CD8-positive, alpha-beta memory T cell (primary cell): ENCODE measurements at regions not wholly inside any gene's neighbourhood (a gene's known extent, or its start where the extent isn't known, plus 50 kb on each side); places are given as distances from the start of the nearest gene placed in this dataset.

Source experiments
- CTCF ChIA-PET: fragments of 350-600 bp; sonication (Branson Sonifier 250); formaldehyde crosslinking; loops from one replicate; lab custom pipeline; 2021; ENCODE audit warnings: antibody characterized with exemption; lab: Charles Lee
- POLR2A ChIA-PET: fragments of 350-600 bp; sonication (Branson Sonifier 250); formaldehyde crosslinking; loops from one replicate; lab custom pipeline; 2021; ENCODE audit warnings: antibody characterized with exemption; lab: Charles Lee
- DNase-seq, 5 donors: peaks; one replicate each; pipeline versions ENCODE4 v3.0.0 to v3.0.0-alpha.2; 2020 to 2022; ENCODE audit warnings: mixed read lengths in 1 of 5
- H3K27ac ChIP-seq: one replicate; pipeline ENCODE4 v1.7.0; 2013; ENCODE audit warnings: low read depth, mild to moderate bottlenecking, low read length, moderate library complexity
- H3K27me3 ChIP-seq: 2 replicates; pipeline ENCODE4 v1.7.0; 2013; ENCODE audit warnings: low read length, mild to moderate bottlenecking; ENCODE audit not compliant: insufficient read depth, poor library complexity, severe bottlenecking
- H3K36me3 ChIP-seq: 2 replicates; pipeline ENCODE4 v1.7.0; 2013; ENCODE audit warnings: mild to moderate bottlenecking, low read length, moderate library complexity; ENCODE audit not compliant: insufficient read depth
- H3K4me1 ChIP-seq: 2 replicates; pipeline ENCODE4 v1.7.0; 2013; ENCODE audit warnings: mild to moderate bottlenecking, low read length, moderate library complexity; ENCODE audit not compliant: insufficient read depth
- H3K4me3 ChIP-seq: 2 replicates; pipeline ENCODE4 v1.7.0; 2013; ENCODE audit warnings: mild to moderate bottlenecking, low read length
- H3K9me3 ChIP-seq: 2 replicates; pipeline ENCODE4 v1.7.0; 2013; ENCODE audit warnings: mild to moderate bottlenecking, low read length
- H3K27ac Mint-ChIP-seq, 8 donors: one replicate each; pipeline ENCODE4 v1.8.0; 2020 to 2021; ENCODE audit warnings: mixed read lengths in 8 of 8, mild to moderate bottlenecking in 6 of 8, inconsistent platforms in 3 of 8, moderate library complexity in 3 of 8
- H3K27me3 Mint-ChIP-seq, 2 donors: one replicate each; pipeline ENCODE4 v1.8.0; 2020 to 2021; ENCODE audit warnings: mixed read lengths in 2 of 2, mild to moderate bottlenecking in 1 of 2, moderate library complexity in 1 of 2
- H3K36me3 Mint-ChIP-seq, 3 donors: one replicate each; pipeline ENCODE4 v1.8.0; 2020 to 2021; ENCODE audit warnings: mixed read lengths in 3 of 3, inconsistent platforms in 1 of 3, mild to moderate bottlenecking in 1 of 3
- H3K4me1 Mint-ChIP-seq, 3 donors: one replicate each; pipeline ENCODE4 v1.8.0; 2020 to 2021; ENCODE audit warnings: mixed read lengths in 3 of 3, inconsistent platforms in 1 of 3, mild to moderate bottlenecking in 1 of 3
- H3K4me3 Mint-ChIP-seq, 7 donors: one replicate each; pipeline ENCODE4 v1.8.0; 2020 to 2021; ENCODE audit warnings: mixed read lengths in 7 of 7, mild to moderate bottlenecking in 6 of 7, moderate library complexity in 4 of 7, inconsistent platforms in 2 of 7
- H3K9me3 Mint-ChIP-seq, 5 donors: one replicate each; pipeline ENCODE4 v1.8.0; 2020 to 2022; ENCODE audit warnings: mixed read lengths in 5 of 5, mild to moderate bottlenecking in 3 of 5, moderate library complexity in 2 of 5, inconsistent platforms in 1 of 5

- peaks cover 0 to 2% (median 0%) of the 10 kb centered on the region in 3 donors for H3K36me3 Mint-ChIP-seq
- Histone ChIP-seq H3K27me3 (no peaks in the 10 kb centered on the region), H3K36me3 (no peaks in the 10 kb centered on the region), H3K4me3 (no peak overlapping the region), H3K27ac (no peak overlapping the region), H3K9me3 (no peaks in the 10 kb centered on the region), H3K4me1 (no peaks in the 10 kb centered on the region)
- POLR2A ChIA-PET, result no interaction called here
- CTCF ChIA-PET, result no interaction called here
- H3K27me3 Mint-ChIP-seq, result no peaks in the 10 kb centered on the region
- DNase-seq, result no peak
- no peak overlapping the region for H3K27ac Mint-ChIP-seq
- no peaks in the 10 kb centered on the region for H3K9me3 Mint-ChIP-seq
- no peak overlapping the region for H3K4me3 Mint-ChIP-seq
- H3K4me1 Mint-ChIP-seq, result peaks cover 0 to 3% (median 0%) of the 10 kb centered on the region in 3 donors
These were observed 92.0 kb upstream of the AHR start for GRCh38 chr7:17206349-17206905.

- Histone ChIP-seq H3K9me3 (no peaks in the 10 kb centered on the region), H3K27ac (no peak overlapping the region), H3K4me3 (no peak overlapping the region), H3K4me1 (no peaks in the 10 kb centered on the region), H3K36me3 (no peaks in the 10 kb centered on the region), H3K27me3 (no peaks in the 10 kb centered on the region)
- ChIA-PET POLR2A (no interaction called here), CTCF (no interaction called here)
- H3K4me1 Mint-ChIP-seq, result peaks cover 0 to 3% (median 0%) of the 10 kb centered on the region in 3 donors
- no peaks in the 10 kb centered on the region for H3K27me3 Mint-ChIP-seq
- no peak for DNase-seq
- peak overlapping the region in 1 of 8 donors; percentile 78 for H3K27ac Mint-ChIP-seq
- H3K9me3 Mint-ChIP-seq, result no peaks in the 10 kb centered on the region
- H3K36me3 Mint-ChIP-seq, result peaks cover 0 to 2% (median 0%) of the 10 kb centered on the region in 3 donors
- no peak overlapping the region for H3K4me3 Mint-ChIP-seq
These were observed 91.2 kb upstream of the AHR start for GRCh38 chr7:17207220-17207619.

- H3K4me3 ChIP-seq, result no peak overlapping the region
- no peaks in the 10 kb centered on the region for H3K4me1 ChIP-seq
- H3K9me3 ChIP-seq, result no peaks in the 10 kb centered on the region
- no peak for DNase-seq
- no peak overlapping the region for H3K27ac ChIP-seq
- POLR2A ChIA-PET, result no interaction called here
- Mint-ChIP-seq H3K36me3 (peaks cover 0 to 2% (median 0%) of the 10 kb centered on the region in 3 donors), H3K4me1 (peaks cover 0 to 3% (median 0%) of the 10 kb centered on the region in 3 donors), H3K27me3 (no peaks in the 10 kb centered on the region), H3K27ac (no peak overlapping the region), H3K9me3 (no peaks in the 10 kb centered on the region), H3K4me3 (no peak overlapping the region)
- CTCF ChIA-PET, result no interaction called here
- H3K27me3 ChIP-seq, result no peaks in the 10 kb centered on the region
- H3K36me3 ChIP-seq, result no peaks in the 10 kb centered on the region
These were observed 89.4 kb upstream of the AHR start for GRCh38 chr7:17209101-17209500.

GRCh38 chr7:17211307-17211836 lies 87.1 kb upstream of the AHR start:
- ChIA-PET POLR2A (no interaction called here), CTCF (no interaction called here)
- peaks cover 0 to 2% (median under 1%) of the 10 kb centered on the region in 3 donors for H3K36me3 Mint-ChIP-seq
- DNase-seq, result no peak
- Histone ChIP-seq H3K27me3 (no peaks in the 10 kb centered on the region), H3K27ac (no peak overlapping the region), H3K4me1 (no peaks in the 10 kb centered on the region), H3K36me3 (no peaks in the 10 kb centered on the region), H3K9me3 (no peaks in the 10 kb centered on the region), H3K4me3 (no peak overlapping the region)
- no peak overlapping the region for H3K4me3 Mint-ChIP-seq
- no peak overlapping the region for H3K27ac Mint-ChIP-seq
- H3K27me3 Mint-ChIP-seq, result no peaks in the 10 kb centered on the region
- H3K9me3 Mint-ChIP-seq, result peaks cover 0 to 4% (median 0%) of the 10 kb centered on the region in 5 donors
- peaks cover 0 to 3% (median 0%) of the 10 kb centered on the region in 3 donors for H3K4me1 Mint-ChIP-seq

DNA sequence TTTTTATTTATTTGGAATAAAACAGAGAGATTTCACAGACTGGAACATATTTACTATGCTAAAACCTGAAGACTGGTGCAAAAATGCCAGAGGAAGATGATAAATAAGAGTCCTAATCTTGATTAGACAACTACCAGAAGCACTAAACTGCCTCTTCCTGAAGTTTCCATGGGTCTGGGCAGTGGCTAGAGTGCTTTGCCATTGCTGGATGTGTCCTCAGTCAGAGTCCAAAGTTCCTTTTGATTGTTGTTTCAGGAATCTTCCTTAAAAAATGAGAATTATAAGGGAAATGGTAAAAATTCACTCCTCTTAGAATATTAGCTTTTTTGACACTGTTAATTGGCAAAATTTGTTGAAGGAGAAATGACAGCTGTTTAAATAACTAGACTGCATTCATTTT lies 86.3 kb upstream of the AHR start:
- no peak overlapping the region for H3K27ac ChIP-seq
- no peaks in the 10 kb centered on the region for H3K9me3 ChIP-seq
- Mint-ChIP-seq H3K9me3 (peaks cover 0 to 4% (median 0%) of the 10 kb centered on the region in 5 donors), H3K4me1 (peaks cover 0 to 2% (median 0%) of the 10 kb centered on the region in 3 donors), H3K36me3 (peaks cover 0 to 5% (median 2%) of the 10 kb centered on the region in 3 donors), H3K27me3 (no peaks in the 10 kb centered on the region), H3K4me3 (no peak overlapping the region), H3K27ac (no peak overlapping the region)
- H3K4me3 ChIP-seq, result no peak overlapping the region
- no peak for DNase-seq
- POLR2A ChIA-PET, result no interaction called here
- no peaks in the 10 kb centered on the region for H3K4me1 ChIP-seq
- CTCF ChIA-PET, result no interaction called here
- no peaks in the 10 kb centered on the region for H3K27me3 ChIP-seq
- H3K36me3 ChIP-seq, result no peaks in the 10 kb centered on the region

- Histone ChIP-seq H3K27ac (no peak overlapping the region), H3K4me1 (no peaks in the 10 kb centered on the region), H3K27me3 (no peaks in the 10 kb centered on the region), H3K36me3 (no peaks in the 10 kb centered on the region), H3K4me3 (no peak overlapping the region), H3K9me3 (no peaks in the 10 kb centered on the region)
- Mint-ChIP-seq H3K27ac (no peak overlapping the region), H3K4me3 (no peak overlapping the region), H3K4me1 (peaks cover 0 to 3% (median 1%) of the 10 kb centered on the region in 3 donors), H3K36me3 (no peaks in the 10 kb centered on the region), H3K27me3 (no peaks in the 10 kb centered on the region), H3K9me3 (no peaks in the 10 kb centered on the region)
- DNase-seq, result no peak
- POLR2A ChIA-PET, result interaction anchor here (0.6 kb wide), 1 partner anchor 108 kb away, joined by 3 read pairs; no protein-coding TSS in a partner anchor
- CTCF ChIA-PET, result no interaction called here
These were observed 70.5 kb upstream of the AHR start for GRCh38 chr7:17227766-17228490.

DNA sequence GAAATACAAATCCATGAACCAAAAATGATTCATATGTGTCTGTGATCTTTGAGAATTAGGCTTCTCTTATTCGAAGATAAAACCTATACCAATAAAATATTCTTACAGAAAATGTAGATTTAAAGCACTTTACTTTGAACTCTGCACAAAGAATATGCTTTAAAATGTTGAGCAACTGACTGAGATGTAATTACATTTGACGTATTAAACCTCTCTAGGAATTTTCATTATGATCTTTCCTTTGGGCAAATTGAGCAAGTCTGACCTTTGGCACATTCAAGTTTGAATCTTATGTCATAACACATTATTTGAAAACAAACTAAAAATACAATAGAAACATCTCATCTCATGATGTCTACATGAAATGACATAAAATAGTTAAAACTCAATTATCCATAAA lies 69.2 kb upstream of the AHR start:
- H3K27ac ChIP-seq, result no peak overlapping the region
- H3K4me1 Mint-ChIP-seq, result peaks cover 10 to 16% (median 14%) of the 10 kb centered on the region in 3 donors
- H3K4me1 ChIP-seq, result peaks cover 8% of the 10 kb centered on the region
- no peaks in the 10 kb centered on the region for H3K36me3 ChIP-seq
- no peaks in the 10 kb centered on the region for H3K36me3 Mint-ChIP-seq
- no peaks in the 10 kb centered on the region for H3K9me3 ChIP-seq
- no peak overlapping the region for H3K27ac Mint-ChIP-seq
- H3K9me3 Mint-ChIP-seq, result no peaks in the 10 kb centered on the region
- no peaks in the 10 kb centered on the region for H3K27me3 Mint-ChIP-seq
- H3K4me3 ChIP-seq, result no peak overlapping the region
- H3K4me3 Mint-ChIP-seq, result no peak overlapping the region
- CTCF ChIA-PET, result no interaction called here
- POLR2A ChIA-PET, result no interaction called here
- no peaks in the 10 kb centered on the region for H3K27me3 ChIP-seq
- no peak for DNase-seq

DNA sequence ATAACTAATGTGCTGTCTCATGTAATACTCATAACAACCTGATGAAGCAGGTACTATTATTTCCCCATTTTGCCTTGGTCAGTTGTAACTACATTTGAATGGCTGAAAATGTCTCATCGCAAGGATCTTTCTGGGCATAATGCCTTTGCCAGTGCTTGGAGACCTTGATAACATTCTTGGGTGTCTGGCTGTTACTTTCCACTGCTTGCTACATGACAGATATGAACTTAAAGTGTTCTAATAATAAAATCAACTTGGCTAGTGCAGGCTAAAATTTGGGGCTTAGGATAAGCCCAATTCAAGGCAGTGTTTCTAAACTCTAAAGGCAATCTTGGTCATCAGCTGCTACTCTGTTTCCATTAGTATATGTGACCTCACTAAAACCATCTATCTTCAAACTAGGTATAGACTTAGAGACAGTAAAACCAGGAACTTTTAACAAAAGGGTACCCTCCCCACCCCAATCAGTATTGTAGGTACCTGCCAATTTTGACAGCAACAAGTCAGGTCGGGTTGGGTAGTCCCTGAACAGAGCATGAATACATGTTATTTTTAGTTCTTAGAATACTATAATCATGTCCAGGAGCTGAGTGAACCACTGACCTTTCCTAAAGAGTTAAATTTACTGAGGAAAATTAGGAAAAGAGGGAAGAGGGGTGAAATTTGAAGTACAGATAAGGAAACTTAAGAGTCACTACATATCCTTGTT lies 68.2 kb upstream of the AHR start:
- no peak for DNase-seq
- no peak overlapping the region for H3K4me3 ChIP-seq
- CTCF ChIA-PET, result no interaction called here
- no peak overlapping the region for H3K27ac ChIP-seq
- no peaks in the 10 kb centered on the region for H3K9me3 ChIP-seq
- Mint-ChIP-seq H3K4me1 (peaks cover 17 to 26% (median 23%) of the 10 kb centered on the region in 3 donors), H3K27ac (peak overlapping the region in 1 of 8 donors; percentile 27), H3K4me3 (no peak overlapping the region), H3K36me3 (no peaks in the 10 kb centered on the region), H3K9me3 (no peaks in the 10 kb centered on the region), H3K27me3 (no peaks in the 10 kb centered on the region)
- POLR2A ChIA-PET, result no interaction called here
- peaks cover 16% of the 10 kb centered on the region for H3K4me1 ChIP-seq
- no peaks in the 10 kb centered on the region for H3K27me3 ChIP-seq
- H3K36me3 ChIP-seq, result no peaks in the 10 kb centered on the region
